Activated T-cell treated with anti-CD3 and anti-CD28 coated beads, Interleukin-2, amount 50 U/mL, for 72 hours (primary cell): ENCODE measurements at regions not wholly inside any gene's neighbourhood (a gene's known extent, or its start where the extent isn't known, plus 50 kb on each side); places are given as distances from the start of the nearest gene placed in this dataset.

Source experiments
- ATAC-seq, 2 donors: fragments of 150-1000 bp; cut with Tn5 transposase; replicated peaks in 1 of 2; 2 replicates each; pipeline ENCODE4 v1.10.0; 2021; ENCODE audit warnings: moderate library complexity in 2 of 2, mild to moderate bottlenecking in 1 of 2
- DNase-seq, 2 donors: peaks; one replicate each; pipeline ENCODE4 v3.0.0; 2021 to 2022; ENCODE audit warnings: mixed read lengths in 1 of 2
- H3K27ac Mint-ChIP-seq: one replicate; pipeline ENCODE4 v1.8.0; 2022; ENCODE audit warnings: mild to moderate bottlenecking, moderate library complexity, mixed read lengths
- H3K27me3 Mint-ChIP-seq: one replicate; pipeline ENCODE4 v1.8.0; 2022; ENCODE audit warnings: low read depth, mixed read lengths
- H3K36me3 Mint-ChIP-seq, 2 donors: one replicate each; pipeline ENCODE4 v1.8.0; 2022; ENCODE audit warnings: mixed read lengths in 2 of 2, mild to moderate bottlenecking in 1 of 2; ENCODE audit not compliant: insufficient read depth in 2 of 2
- H3K4me1 Mint-ChIP-seq: one replicate; pipeline ENCODE4 v1.8.0; 2022; ENCODE audit warnings: low read depth, mixed read lengths
- H3K4me3 Mint-ChIP-seq, 2 donors: one replicate each; pipeline ENCODE4 v1.8.0; 2022; ENCODE audit warnings: mild to moderate bottlenecking in 2 of 2, mixed read lengths in 2 of 2, moderate library complexity in 2 of 2
- H3K9me3 Mint-ChIP-seq, 2 donors: one replicate each; pipeline ENCODE4 v1.8.0; 2022; ENCODE audit warnings: mixed read lengths in 2 of 2

DNA sequence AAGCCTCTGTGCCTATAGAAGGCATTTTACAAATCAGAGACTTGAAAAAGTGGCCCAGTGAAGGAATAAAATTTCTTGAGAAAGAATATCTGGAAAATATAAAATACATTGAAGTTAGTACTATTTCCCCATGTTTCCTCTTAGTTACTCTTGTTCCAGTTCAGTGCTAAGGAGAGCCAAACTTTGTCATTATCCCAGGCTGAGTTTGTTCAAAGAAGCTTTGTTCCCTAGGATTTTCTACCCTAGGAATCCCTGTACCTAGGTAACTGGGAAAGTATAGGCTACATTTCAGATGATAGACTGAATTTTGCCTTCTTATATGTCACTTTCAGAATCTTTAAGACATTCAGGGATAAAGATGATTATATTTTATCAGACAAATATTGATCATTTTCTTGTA is 1395.7 kb upstream of the MAP3K7 start:
- Mint-ChIP-seq H3K4me3 (no peak overlapping the region), H3K36me3 (no peaks in the 10 kb centered on the region), H3K9me3 (peaks cover 1 to 4% of the 10 kb centered on the region in 2 donors), H3K27ac (no peak overlapping the region), H3K27me3 (no peaks in the 10 kb centered on the region), H3K4me1 (no peaks in the 10 kb centered on the region)
- ATAC-seq (no peak), DNase-seq (no peak)

DNA sequence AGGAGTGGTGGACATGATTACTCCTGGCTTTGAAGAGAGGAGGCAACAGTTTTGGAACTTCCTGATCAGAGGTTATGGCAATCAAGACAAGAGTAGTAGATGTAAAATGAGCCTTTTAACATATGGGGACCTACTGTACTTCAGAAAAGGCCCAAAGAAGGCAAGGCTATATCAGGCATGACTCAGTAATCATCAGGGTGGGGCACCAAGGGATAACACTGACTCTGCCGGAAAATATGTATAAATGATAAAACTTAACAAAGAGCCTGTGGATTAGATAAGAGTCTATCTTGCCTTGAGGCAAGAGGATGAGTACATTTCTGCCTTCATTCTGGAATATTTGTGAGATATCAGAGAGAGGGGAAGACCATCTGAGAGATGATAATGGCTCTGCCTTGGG is 1389.9 kb upstream of the MAP3K7 start:
- Mint-ChIP-seq H3K27me3 (no peaks in the 10 kb centered on the region), H3K27ac (no peak overlapping the region), H3K4me1 (no peaks in the 10 kb centered on the region), H3K9me3 (peaks cover 10 to 11% of the 10 kb centered on the region in 2 donors), H3K4me3 (no peak overlapping the region), H3K36me3 (no peaks in the 10 kb centered on the region)
- no peak for ATAC-seq
- DNase-seq = no peak

DNA sequence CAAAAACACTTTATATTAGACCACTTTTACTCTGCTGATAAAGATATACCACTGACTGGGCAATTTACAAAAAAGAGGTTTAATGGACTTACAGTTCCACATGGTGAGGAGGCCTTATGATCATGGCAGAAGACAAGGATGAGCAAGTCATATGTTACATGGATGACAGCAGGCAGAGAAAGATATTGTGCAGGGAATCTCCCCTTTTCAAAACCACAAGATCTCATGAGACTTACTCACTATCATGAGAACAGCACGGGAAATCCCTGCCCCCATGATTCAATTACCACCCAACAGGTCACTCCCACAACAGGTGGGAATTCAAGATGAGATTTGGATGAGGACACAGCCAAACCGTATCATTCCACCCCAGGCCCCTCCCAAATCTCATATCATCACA is 1383.8 kb upstream of the MAP3K7 start:
- Mint-ChIP-seq H3K27ac (no peak overlapping the region), H3K4me3 (no peak overlapping the region), H3K36me3 (no peaks in the 10 kb centered on the region), H3K9me3 (peaks cover 7 to 13% of the 10 kb centered on the region in 2 donors), H3K4me1 (no peaks in the 10 kb centered on the region), H3K27me3 (no peaks in the 10 kb centered on the region)
- no peak for ATAC-seq
- DNase-seq = no peak

DNA sequence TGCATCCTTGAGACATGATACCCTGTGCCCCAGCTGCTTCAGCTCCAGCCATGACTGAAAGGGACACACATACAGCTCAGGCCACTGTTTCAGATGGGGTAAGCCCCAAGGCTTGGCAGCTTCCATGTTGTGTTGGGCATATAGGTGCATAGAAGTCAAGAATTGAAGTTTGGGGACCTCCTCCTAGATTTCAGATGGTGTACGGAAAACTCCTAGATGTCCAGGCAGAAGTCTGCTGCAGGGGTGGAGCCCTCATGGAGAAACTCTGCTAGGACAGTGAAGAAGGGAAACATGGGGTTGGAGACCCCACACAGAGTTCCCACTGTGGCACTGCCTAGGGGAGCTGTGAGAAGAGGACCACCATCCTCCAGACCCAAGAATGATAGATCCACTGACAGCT is 1379.0 kb upstream of the MAP3K7 start:
- no peak for ATAC-seq
- no peak for DNase-seq
- no peak overlapping the region for H3K27ac Mint-ChIP-seq
- H3K4me1 Mint-ChIP-seq = no peaks in the 10 kb centered on the region
- peaks cover 7 to 11% of the 10 kb centered on the region in 2 donors for H3K9me3 Mint-ChIP-seq
- peaks cover 0 to 4% of the 10 kb centered on the region in 2 donors for H3K36me3 Mint-ChIP-seq
- H3K4me3 Mint-ChIP-seq = no peak overlapping the region
- H3K27me3 Mint-ChIP-seq = no peaks in the 10 kb centered on the region

DNA sequence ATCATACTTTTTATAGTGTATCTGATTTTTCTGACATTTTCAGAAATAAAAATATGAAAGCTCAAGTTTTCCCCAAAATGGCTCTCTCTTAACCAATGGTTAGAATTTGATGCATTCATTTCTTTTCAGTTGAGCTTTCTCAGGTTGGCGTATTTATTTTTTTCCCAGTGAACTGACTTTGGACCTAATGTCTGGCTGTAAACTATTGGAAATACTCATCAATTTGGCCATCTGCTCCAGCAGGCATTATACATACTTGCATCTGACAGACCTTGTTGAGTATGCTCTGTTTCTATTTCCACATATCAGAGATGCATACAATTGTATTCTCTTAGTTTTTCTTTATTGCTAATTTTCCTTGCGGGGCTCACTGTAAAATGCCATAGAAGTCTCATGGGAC is 1374.8 kb upstream of the MAP3K7 start:
- ATAC-seq = no peak
- Mint-ChIP-seq H3K4me3 (no peak overlapping the region), H3K9me3 (peaks cover 8 to 13% of the 10 kb centered on the region in 2 donors), H3K27ac (no peak overlapping the region), H3K27me3 (no peaks in the 10 kb centered on the region), H3K36me3 (peaks cover 0 to 4% of the 10 kb centered on the region in 2 donors), H3K4me1 (no peaks in the 10 kb centered on the region)
- no peak for DNase-seq

DNA sequence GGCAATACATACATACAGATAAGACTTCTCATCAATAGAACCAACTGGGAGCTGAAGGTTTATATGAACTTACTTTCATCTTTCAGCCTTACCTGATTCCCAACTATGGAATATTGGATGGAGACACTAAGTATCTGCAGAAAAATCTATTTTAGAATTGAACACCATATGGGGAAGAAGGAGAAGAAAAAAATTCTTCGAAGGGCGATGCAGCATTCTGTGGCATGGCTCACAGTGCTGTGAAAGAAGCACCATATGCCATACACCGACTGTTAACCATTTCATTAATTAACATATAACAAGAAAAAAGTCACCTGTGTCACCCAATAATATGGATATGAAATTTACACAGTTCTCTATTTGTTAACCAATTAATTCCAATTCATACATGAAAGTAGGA is 1374.4 kb upstream of the MAP3K7 start:
- Mint-ChIP-seq H3K9me3 (peaks cover 8 to 13% of the 10 kb centered on the region in 2 donors), H3K27me3 (no peaks in the 10 kb centered on the region), H3K4me3 (no peak overlapping the region), H3K36me3 (peaks cover 0 to 4% of the 10 kb centered on the region in 2 donors), H3K27ac (no peak overlapping the region), H3K4me1 (no peaks in the 10 kb centered on the region)
- ATAC-seq (no peak), DNase-seq (no peak)

DNA sequence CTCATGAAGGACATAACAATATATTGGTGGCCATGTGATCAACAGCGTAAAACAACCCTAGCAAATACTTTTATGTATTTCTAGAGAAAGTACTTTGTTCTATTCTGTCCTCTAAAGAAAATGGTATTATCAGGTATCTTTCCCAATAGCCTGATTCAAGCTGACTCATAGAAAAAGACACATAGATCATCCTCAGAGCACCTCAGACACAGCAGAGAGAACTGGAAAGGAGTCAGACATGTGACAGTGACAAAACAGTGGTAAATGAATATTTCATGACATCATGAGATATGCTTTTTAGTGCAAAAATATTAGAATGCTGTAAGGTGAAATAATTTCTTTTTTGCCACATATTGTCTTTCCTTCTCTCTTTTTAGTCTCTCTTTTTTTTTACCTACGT is 1355.0 kb upstream of the MAP3K7 start:
- Mint-ChIP-seq H3K4me1 (no peaks in the 10 kb centered on the region), H3K4me3 (no peak overlapping the region), H3K9me3 (peaks cover 6 to 12% of the 10 kb centered on the region in 2 donors), H3K27me3 (no peaks in the 10 kb centered on the region), H3K36me3 (peaks cover 0 to 2% of the 10 kb centered on the region in 2 donors), H3K27ac (no peak overlapping the region)
- DNase-seq (no peak), ATAC-seq (no peak)

DNA sequence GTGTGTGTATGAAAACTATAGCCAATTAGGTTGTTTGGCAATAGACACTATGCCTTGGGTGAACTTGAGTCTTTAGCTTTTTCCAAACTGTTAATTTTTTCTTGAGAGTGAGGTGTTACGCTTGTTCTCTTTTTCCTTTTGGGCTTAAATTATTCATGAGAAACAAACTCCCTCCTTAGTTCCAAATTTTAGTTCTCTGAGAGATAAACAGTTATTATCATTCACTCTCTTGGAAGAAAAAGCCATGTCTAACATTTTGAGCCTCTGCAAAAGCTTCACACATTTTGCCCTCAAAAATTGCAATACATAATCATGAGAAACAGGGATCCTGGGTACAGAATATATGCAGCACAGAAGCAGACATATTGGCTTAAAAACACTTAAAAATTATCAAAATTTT is 1353.9 kb upstream of the MAP3K7 start:
- H3K4me3 Mint-ChIP-seq = no peak overlapping the region
- ATAC-seq (no peak), DNase-seq (no peak)
- H3K36me3 Mint-ChIP-seq = peaks cover 0 to 2% of the 10 kb centered on the region in 2 donors
- H3K27me3 Mint-ChIP-seq = no peaks in the 10 kb centered on the region
- peaks cover 5 to 12% of the 10 kb centered on the region in 2 donors for H3K9me3 Mint-ChIP-seq
- no peaks in the 10 kb centered on the region for H3K4me1 Mint-ChIP-seq
- H3K27ac Mint-ChIP-seq = no peak overlapping the region

DNA sequence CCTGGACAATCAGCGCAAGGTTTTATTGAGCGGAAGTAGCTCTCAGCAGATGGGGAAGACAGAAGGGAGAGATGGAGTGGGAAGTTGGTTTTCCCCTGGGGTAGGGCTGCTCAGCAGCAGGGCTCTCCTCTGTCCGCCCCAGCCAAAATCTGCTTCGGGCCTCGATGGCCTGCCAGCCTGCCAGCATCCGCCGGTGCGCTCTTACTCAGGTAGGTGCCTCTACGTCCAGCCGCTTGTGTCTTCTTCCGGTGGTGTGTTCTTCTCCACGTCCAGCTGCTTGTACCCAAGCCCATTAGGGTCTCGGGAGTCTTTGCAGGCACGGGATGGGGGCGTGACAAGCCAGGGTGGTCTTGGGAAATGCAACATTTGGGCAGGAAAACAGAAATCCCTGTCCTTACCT is 1340.0 kb upstream of the MAP3K7 start:
- Mint-ChIP-seq H3K9me3 (peaks cover 7 to 9% of the 10 kb centered on the region in 2 donors), H3K36me3 (no peaks in the 10 kb centered on the region), H3K27me3 (no peaks in the 10 kb centered on the region), H3K4me3 (no peak overlapping the region), H3K27ac (no peak overlapping the region), H3K4me1 (no peaks in the 10 kb centered on the region)
- no peak for DNase-seq
- no peak for ATAC-seq

DNA sequence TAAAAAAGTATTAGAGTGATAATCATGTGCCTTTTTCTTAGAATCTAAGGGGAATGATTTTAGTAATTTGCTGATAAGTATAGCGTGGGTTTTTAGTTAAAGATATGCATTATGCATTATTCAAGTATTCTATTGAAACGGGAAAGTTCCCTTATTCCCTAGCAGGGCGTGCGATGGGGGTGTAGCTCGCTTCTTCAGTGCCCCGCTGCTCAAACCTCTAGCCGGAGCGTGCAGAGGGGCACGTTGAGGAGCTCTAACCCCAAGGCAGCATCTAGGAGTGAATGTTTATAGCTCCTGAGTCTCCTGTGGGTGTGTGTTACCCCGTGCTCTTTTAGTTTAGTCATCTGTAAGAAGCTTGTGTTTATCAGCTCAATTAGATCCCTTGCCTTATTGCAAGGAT is 1339.5 kb upstream of the MAP3K7 start:
- H3K9me3 Mint-ChIP-seq = peaks cover 7 to 9% of the 10 kb centered on the region in 2 donors
- no peak for ATAC-seq
- H3K27ac Mint-ChIP-seq = no peak overlapping the region

DNA sequence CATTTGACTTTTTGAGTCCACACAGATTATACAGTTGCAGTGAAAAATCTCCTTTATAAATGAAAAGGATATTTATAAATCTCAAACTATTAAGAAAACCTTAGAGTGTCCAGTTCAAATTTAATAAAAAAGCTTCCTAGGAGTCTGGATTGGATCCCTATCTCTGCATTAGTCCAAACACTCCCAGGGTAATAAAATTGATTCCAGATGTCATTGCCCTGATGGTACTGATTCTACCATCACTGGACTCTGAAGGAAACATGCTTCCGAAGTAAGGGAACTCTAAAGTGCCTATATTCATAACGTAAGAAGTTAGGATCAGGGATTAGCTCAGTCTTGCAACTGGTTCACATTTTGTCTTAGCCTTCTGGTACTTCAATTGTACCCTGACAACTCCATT is 1325.1 kb upstream of the MAP3K7 start:
- Mint-ChIP-seq H3K4me3 (no peak overlapping the region), H3K27ac (no peak overlapping the region), H3K36me3 (no peaks in the 10 kb centered on the region), H3K9me3 (peaks cover 12 to 14% of the 10 kb centered on the region in 2 donors), H3K27me3 (no peaks in the 10 kb centered on the region), H3K4me1 (no peaks in the 10 kb centered on the region)
- DNase-seq = no peak
- no peak for ATAC-seq

More for the DNA sequence above, 1339.5 kb upstream of the MAP3K7 start:
- no peak overlapping the region for H3K4me3 Mint-ChIP-seq
- no peaks in the 10 kb centered on the region for H3K27me3 Mint-ChIP-seq
- H3K4me1 Mint-ChIP-seq = no peaks in the 10 kb centered on the region
- no peak for DNase-seq
- H3K36me3 Mint-ChIP-seq = no peaks in the 10 kb centered on the region

DNA sequence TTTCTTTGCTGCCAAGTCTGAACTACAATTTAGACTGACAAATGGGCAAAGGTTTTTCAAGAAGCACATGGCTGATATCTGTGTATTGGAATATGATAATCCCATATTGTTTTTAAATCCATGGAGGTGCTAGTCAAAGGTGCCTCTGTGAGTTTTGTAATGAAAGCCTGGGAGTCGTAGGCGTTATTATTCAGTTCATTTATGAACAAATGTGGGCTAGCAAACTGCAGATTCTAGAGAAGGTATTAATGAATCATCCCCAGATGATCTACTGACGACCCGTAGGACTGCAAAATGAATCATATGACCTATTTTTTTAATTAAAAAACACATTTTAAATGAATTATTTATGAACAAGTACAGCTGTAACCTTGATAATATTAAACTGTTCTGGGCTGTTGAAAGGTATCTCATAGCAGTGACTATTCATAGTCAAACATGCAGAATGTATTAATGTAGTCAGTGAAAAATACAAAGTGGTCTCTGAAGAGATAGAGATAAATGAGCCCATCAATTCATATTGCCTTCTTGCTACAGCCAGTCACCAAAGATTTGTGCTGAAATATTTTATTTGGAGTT is 1317.8 kb upstream of the MAP3K7 start:
- Mint-ChIP-seq H3K27ac (no peak overlapping the region), H3K4me3 (no peak overlapping the region)
- no peak for ATAC-seq

DNA sequence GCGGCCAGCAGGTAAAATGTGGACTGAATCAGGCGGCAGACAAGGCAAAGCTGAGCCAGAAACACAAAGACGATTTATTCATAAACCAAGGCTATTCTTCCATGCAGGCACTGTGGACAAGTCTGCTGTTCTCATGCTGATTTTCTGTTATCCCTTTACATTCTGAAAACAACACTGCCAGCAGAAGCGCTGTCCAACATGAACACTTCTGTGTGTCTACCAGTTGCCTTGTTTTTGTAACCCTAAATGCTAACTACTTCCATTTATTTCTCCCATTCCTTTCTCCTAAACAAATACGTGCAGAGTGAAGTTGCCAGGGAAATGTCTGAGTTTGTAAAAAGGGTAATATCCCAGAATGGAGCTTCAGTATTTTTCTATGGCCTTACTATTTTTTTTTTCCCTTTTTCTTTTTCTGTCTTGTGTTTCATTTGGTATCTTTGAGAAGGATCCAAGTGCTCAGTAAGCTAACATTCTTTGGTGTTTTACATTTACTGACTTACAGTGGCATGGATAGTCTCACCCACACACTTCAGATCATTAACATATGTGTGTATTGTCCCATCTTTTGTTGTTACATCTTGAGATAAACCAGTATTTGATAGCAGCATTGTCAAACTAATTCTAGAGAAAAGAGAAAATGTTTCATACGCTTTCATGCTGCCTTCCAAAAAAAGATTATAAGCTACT is 1308.9 kb upstream of the MAP3K7 start:
- H3K4me3 Mint-ChIP-seq = no peak overlapping the region
- no peak overlapping the region for H3K27ac Mint-ChIP-seq
- DNase-seq (no peak), ATAC-seq (no peak)
- H3K9me3 Mint-ChIP-seq = peaks cover 11 to 14% of the 10 kb centered on the region in 2 donors
- H3K36me3 Mint-ChIP-seq = peaks cover 1 to 2% of the 10 kb centered on the region in 2 donors
- no peaks in the 10 kb centered on the region for H3K27me3 Mint-ChIP-seq
- no peaks in the 10 kb centered on the region for H3K4me1 Mint-ChIP-seq

More for the DNA sequence above, 1317.8 kb upstream of the MAP3K7 start:
- peaks cover 6 to 16% of the 10 kb centered on the region in 2 donors for H3K9me3 Mint-ChIP-seq
- no peaks in the 10 kb centered on the region for H3K27me3 Mint-ChIP-seq
- no peaks in the 10 kb centered on the region for H3K4me1 Mint-ChIP-seq
- H3K36me3 Mint-ChIP-seq = no peaks in the 10 kb centered on the region
- DNase-seq = no peak
